Skeletal muscle cell (primary cell): ENCODE measurements at regions not wholly inside any gene's neighbourhood (a gene's known extent, or its start where the extent isn't known, plus 50 kb on each side); places are given as distances from the start of the nearest gene placed in this dataset.
"Not testable (repeated sequence)": the region's sequence is repeated elsewhere in the genome, so short reads cannot be mapped to it uniquely, and the experiment has no call there.

Experiments
- DNase-seq: peaks from one replicate; pipeline ENCODE4 v3.0.0-alpha.2; 2010; ENCODE audit warnings: low read depth
- H3K4me3 ChIP-seq: 2 replicates; pipeline ENCODE4 v1.5.1; 2011; ENCODE audit warnings: low read depth, mild to moderate bottlenecking, control low read depth, low read length, moderate library complexity

DNA sequence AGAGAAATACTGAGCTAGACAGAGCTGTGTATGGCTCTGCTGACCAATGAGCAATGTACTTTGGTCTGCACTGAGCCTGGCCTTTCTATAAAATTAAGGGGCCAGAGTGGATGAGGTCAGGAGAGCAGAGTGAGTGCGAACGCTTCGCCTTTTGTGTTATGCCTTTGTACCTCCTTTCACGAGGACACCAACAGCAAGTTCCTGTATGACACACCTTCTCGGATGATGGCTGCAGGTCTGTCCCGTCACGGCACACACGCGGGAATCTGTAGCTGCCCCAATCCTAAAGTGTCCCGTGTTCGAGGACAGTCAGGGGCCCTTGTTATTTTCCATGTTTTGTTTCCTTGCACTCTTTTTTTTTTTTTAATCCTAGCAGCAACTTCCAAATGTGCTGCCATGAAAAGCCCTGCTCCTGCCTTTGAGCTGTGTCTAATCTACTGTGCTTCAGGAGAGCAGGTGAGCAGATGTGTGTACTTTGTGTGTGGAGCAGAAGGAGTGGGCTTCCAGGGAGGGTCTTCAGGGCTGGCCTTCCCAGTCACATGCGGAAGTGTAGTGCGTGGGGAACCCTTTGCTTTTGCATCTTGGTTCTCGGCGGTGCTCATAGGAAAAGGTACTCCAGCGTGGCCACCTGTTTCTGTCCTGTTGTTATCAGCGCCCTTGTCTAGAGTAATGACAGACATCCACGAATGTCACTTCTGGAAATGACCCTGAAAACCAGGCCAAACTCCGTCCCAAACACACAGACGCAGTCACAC is 213.2 kb downstream of the NDUFA10 start:
- DNase-seq = no peak

DNA sequence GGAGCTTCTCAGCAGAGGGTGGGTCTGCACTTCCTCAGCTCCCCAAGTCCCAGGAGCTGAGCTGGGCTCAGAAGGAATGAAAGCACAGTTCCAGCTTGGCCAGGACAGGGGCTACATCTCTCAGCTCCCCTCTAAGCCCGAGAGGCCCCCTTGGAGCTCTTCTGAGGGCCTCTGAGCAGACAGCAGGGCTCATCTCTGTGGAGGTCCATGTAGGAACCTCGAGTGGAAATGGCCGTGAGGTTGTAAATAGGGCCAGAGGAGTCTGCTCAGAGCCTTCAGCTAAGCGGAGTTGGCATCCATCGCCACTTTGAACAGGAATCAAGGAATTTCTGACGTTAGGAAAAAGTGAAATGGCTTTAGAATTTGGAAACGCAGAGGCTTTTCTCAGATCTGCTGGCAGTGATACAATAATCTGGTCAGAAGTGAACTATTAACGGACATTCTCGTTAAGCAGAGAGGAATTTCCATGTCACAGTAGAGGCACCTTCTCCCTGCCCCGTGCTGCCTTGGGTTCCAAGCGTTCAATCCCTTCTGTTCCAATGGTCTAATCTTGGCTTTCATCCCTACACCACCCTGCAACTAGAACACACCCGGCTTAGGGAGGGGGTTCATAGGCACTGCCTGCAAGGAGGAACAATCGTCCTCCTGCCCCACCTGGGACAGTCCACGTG is 213.9 kb downstream of the NDUFA10 start:
- no peak for DNase-seq
- no peak overlapping the region for H3K4me3 ChIP-seq

More for the DNA sequence above, 213.2 kb downstream of the NDUFA10 start:
- H3K4me3 ChIP-seq = no peak overlapping the region

DNA sequence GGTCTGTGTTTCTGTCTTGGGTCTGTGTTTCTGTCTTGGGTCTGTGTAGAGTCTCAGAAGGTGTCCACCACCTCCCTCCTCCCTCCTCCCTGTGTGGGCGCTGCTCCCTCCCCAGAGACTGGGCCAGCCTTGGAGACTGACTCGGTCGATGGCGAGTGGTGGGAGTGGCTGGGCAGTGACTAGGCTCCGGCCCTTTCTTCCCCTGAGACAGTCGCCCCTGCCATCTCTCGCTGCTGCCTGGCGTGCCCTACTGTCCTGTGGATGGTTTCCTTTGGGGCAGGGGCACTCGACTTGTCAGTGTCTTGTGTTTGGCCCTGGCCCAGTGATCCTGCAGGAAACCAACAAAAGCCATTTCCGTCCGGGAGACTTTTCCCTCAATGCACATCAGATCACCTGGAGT is 215.8 kb downstream of the NDUFA10 start:
- no peak for DNase-seq
- H3K4me3 ChIP-seq = no peak overlapping the region

DNA sequence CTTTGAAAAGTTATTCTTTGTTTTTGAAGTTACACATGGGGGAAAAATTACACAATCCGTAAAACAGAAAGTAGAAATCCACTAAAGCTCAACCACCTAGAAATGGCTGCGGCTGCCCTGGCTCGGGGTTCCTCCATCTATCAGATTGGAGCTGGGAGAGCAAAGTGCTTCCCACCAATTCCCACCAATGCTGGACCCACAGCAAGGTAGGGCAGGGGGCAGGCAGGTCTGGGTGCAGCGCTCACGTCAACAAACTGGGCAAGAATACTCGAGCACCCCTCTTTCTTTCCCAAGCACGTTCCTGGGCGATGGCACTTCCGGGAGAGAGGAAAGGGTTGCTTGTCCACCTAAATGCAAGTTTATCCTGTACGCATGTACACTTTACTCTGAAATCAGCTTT is 217.6 kb downstream of the NDUFA10 start:
- DNase-seq = no peak

DNA sequence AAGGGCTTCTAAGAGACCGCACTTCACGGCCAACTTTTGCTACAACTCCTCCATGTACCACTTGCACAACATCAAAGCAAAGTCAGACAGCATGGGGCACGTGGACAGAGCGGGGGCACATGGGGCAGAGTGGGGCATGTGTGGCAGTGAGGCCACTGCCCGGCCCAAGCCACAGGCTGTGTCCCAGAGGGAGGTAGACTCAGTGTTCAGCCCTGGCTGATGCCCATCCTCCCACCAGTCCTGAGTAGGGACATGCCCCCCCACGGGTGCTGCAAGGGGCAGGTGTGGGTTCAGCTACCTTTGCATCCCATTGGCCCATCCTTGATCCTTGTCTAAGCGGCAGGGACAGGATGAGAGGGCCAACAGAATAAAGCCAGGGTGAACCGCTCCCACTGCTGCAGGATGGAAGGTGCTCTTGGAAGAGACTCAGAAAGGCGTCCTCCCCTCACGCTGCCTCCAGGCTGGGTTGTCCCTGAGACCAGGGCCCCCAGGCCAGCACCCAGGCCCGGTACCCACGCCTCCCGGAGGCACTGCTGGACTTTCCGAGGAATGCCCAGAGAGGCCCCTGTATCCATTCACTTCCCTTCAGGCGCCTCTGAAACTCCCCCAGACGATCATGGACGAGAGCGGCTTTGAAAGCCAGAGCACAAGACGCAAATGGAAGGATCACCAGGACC is 218.2 kb downstream of the NDUFA10 start:
- H3K4me3 ChIP-seq = no peak overlapping the region
- no peak for DNase-seq

More for the DNA sequence above, 217.6 kb downstream of the NDUFA10 start:
- H3K4me3 ChIP-seq = no peak overlapping the region

DNA sequence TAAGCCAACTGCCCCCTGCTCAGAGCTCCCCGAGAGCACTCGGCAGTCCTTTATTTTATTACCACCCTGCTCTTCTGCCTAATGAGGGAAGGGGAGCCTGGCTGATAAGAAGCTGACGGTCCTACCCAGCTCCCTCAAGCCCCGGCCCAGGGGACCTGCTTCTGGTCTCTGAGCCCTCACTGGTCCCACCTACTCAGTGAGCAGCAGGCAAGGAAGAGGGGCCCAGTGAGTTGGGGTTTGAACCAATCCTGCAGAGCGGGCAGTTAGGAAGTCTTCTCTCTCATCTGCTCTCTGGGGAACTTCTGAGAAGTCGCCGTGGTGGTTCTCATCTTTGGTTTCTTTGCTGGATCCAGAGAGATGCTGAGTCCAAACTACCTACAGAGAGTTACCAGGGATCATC is 218.9 kb downstream of the NDUFA10 start:
- no peak for DNase-seq

DNA sequence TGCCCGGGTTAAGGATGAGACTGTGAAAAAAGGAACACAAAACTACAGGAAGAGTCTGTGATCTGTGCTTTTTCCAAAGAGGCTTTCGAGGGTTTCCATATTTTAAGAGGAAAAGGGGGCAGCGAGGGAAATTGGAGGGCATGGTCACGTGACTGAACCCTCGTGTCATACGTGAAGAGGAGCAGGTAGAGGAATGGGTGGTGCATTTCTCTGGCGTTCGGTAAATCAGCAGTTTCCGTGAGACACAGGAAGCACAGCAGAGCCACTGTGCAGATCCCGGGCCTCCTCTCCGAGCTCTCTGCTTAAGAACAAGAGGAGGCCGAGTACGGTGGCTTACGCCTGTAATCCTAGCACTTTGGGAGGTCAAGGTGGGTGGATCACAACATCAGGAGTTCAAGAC is 219.7 kb downstream of the NDUFA10 start:
- DNase-seq = no peak
- H3K4me3 ChIP-seq = no peak overlapping the region

More for the DNA sequence above, 218.9 kb downstream of the NDUFA10 start:
- H3K4me3 ChIP-seq = no peak overlapping the region

DNA sequence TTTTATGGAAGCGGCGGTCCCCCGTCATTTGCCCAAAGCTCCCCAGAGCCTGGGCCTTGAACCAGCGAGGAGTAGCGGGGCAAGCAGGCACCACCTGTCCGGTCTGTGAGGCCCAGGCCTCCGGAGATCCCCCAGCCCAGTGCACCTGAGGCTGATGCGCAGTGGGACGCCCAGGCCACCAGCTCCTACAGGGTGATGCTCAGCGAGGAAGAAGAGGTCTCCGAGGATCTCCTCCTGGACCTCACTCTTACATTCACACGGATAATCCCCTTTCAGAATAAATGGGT is 220.2 kb downstream of the NDUFA10 start:
- no peak for DNase-seq
- no peak overlapping the region for H3K4me3 ChIP-seq

DNA sequence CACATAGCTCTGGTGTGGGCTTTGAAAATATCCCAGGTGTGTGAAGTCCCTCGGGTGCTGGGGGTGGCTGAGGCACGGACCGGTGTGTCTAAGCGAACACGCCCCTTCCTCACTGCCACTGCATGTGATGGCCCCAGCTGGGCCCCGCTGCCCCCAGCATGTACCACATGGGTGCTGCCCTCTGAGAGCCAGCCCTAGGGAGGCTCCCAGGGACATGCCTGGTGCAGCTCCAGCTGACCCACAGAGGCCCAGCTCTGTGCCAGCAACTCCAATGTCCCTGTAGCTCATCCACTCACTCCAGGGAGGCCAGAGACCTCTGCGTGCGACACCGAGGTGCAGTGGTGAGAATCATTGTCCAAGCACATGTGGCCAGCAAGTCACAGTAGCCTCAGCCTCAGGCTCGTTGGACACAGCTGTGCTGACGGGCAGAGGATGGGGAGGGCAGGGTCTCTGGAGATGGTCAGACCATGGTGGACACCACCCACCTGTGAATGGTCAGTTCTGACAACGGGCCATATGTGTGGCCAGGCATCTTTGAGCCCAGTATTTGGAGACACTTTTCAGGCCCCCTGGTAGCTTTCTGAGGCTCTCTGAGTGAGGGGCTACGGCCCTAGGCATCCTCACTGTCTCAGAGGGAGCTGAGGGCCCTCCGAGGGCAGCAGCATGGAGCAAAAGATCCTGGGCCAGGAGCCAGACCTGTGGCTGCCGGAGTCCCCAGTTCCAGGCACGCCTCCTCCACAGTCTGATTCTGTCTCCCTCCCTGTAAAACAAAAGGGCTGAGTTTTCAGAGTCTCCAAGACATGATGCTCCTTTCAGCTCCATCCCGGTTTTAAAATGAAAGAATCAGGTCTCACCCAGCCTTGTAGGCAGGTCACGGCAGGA is 220.7 kb downstream of the NDUFA10 start:
- DNase-seq = no peak
- H3K4me3 ChIP-seq = no peak overlapping the region

DNA sequence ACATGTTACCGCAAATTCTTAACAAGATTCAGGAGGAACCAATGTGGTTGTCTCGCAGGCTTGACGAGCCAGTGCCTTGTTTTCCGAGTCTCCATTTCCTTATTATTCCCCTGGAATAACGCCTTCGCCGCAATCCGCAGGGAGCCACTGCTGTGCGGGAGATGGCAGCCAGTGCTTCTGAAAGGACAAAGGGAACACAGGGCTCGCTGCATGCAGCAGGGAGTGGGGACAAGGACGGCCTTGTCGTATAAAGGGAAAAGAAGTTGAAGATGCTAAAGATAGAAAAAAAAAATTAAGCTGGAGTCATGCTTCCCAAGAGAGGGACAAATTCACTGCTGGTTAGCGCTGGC is 221.4 kb downstream of the NDUFA10 start:
- DNase-seq = no peak

DNA sequence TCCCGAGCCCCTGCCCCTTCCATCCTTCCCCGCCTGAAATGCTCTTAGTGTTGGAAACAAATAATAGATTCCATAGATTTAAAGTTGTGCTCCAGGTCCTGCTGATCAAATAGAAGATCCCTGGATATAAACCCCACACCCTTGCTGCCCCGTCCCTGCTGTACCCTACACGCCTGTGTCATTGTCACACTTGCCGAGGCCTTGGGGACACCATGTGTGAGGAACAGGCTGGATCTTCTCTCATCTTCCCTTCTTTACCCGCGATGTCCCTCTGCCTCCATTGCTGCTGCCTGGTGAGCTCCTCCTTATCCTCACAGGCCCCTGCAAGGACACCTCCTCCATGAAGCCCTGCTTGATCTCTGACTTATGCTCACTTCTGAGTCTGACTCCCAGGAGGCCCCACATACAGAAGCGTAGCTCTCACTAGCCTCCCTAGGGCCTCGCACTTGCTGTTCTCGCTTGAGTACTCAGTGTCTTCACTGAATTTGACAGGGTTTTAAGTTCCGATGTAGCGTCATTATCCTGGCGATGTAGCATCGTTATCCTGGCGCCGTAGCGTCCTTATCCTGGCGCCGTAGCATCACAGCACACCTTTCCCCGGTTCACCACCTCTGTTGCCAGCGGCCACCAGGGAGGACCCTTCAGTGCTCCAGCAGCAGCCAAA is 221.9 kb downstream of the NDUFA10 start:
- no peak for DNase-seq
- H3K4me3 ChIP-seq = no peak overlapping the region

More for the DNA sequence above, 221.4 kb downstream of the NDUFA10 start:
- H3K4me3 ChIP-seq = no peak overlapping the region

DNA sequence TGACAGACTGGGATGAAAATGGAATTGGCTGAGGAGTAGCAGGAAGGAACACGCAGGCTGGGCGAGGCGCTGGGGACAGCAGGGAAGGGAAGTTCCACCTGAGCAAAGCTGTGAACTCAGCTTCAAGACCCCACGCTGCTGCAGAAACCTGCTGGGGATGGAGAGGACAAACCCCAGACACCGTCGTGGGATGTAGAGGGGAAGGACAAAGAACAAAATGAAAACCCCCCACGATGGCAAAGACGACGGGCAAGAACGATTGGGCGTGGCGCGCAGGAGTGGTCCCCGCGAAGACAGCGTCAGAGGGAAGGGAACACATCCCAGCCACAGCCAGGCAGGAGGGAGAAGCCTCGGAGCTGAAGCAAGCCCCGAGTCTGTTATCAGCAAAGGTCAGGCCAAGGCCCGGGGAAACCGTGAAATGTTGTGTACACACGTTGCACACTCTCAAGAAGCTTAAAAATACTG is 222.9 kb downstream of the NDUFA10 start:
- no peak for DNase-seq
- H3K4me3 ChIP-seq = no peak overlapping the region

DNA sequence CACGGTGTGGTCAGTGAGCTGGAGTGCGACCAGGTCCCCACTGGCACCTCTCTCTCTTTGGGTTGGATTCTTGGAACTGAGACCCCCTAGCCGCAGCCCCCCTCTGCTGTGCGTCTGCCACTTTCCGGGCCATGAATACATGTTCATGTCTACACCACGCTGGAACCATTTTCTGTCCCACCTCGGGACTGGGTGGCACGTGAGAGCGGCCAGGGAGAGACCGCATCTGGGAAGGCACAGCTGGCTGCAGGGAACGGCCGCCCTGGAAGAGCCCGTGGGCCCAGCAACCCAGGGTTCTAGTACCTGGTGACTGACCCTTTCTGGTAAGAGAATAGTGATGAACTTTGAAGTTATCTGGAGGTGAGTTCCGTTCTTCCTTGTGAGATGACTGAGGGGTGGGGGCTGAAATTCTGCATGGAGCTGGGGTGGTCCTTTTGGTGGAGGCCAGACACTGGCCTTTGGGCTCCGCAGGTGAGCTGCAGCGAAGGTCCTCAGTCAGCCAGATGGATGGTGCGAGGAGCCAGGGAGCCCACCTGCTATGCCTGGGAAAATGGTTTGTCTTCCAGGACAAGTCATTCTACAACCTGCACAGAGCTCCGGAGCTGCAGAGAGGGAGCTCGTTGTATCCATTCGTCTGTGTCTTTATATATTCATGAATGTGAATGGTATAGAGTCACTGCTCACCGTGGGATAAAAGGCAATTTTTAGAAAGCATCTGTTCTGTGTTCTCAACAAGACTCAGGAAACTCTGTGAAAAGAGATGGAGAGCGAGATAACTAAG is 223.5 kb downstream of the NDUFA10 start:
- no peak for DNase-seq
- H3K4me3 ChIP-seq = no peak overlapping the region

DNA sequence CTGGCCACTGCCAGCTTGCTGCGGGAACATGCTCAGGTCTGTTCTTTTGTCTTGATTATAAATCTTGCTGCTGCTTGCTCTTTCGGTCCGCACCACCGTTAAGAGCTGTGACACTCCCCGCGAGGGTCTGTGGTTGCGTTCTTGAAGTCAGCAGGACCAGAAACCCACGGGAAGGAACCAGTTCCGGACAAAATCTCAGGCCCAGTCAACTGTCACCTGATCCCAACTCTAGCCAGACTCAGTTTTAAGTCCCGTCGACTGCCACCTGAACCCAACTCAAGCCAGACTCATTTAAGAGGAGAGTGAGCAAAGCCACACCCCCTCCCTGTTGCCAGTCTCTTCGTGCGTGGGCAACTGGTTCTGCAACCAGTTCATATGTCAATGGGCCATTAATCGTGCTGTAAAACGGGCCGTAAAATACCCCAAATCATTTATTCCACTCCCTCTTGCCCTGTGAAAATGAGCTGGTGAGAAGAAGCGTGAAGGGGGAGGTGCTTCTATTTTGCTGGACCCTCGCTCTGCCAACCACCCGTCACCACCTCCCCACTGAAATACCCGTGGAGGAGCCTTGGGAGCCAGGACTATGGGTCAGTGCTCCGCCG is 224.3 kb downstream of the NDUFA10 start:
- DNase-seq = no peak
- no peak overlapping the region for H3K4me3 ChIP-seq

DNA sequence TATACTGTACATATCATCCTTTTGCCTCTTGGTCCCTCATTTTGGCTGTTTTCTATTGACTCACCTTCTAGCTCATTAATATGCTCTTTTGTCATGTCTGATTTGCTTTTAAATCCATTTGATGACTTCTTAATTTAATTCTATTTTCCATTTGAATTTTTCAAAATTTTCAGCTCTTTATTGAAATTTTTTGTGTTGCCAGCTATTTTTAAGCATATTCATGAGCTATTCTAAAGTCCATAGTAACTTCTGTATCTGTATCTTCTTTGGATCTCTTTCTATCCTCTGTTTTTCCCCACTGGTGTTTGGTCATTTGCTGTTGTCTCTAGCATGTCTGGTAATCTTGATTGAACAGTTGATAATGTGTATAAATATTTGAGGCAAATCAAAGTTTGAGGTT is 227.8 kb downstream of the NDUFA10 start:
- no peak overlapping the region for H3K4me3 ChIP-seq
- no peak for DNase-seq

DNA sequence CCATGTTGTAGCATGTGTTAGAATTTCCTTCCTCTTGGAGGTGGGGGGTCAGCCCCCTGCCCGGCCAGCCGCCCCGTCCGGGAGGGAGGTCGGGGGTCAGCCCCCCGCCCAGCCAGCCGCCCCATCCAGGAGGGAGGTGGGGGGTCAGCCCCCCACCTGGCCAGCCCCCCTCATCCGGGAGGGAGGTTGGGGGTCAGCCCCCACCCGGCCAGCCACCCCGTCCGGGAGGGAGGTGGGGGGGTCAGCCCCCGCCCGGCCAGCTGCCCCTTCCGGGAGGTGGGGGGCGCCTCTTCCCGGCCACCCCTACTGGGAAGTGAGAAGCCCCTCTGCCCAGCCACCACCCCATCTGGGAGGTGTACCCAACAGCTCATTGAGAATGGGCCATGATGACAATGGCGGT is 229.4 kb downstream of the NDUFA10 start:
- DNase-seq, H3K4me3 ChIP-seq: not testable (repeated sequence)

DNA sequence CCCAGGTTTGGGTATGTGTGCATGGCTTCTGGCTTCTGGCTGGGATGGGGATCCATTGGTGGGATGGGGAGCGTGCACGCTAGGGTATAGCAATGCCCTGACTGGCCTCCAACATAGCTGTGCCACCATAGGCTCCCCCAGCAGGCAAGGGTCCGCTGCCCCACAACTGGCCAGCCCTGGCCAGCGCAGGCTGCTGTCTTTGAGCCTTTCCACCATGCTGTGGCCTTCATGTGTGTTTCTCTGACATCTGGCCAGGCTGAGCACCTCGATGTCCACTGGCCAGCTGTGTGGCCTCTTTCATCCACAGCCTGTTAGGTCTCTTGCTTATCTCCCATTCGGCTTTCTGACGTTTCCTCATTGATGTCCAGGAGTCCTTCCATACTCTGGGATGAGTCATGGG is 231.3 kb downstream of the NDUFA10 start:
- no peak overlapping the region for H3K4me3 ChIP-seq
- no peak for DNase-seq

DNA sequence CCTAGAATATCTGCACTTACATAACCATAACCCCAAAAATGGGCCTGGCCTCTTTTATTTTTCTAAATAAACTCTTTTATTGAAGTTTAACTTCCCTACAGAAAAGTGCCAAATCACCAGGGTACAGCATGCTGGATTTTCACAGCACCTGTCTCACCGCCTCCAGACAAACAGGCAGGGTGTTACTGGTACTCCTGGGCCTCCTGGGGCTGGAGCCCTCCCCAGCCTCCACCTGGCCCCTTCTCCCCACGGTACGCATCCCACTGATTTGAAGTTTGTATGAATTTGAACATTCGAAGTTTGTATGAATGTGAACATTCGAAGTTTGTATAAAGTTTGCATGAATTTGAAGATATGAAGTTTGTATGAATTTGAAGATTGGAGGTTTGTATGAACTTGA is 232.1 kb downstream of the NDUFA10 start:
- DNase-seq = no peak
- H3K4me3 ChIP-seq = no peak overlapping the region
